H9 (cell line): ENCODE measurements at regions not wholly inside any gene's neighbourhood (a gene's known extent, or its start where the extent isn't known, plus 50 kb on each side); places are given as distances from the start of the nearest gene placed in this dataset.

Experiments
- DNase-seq: peaks from one replicate; pipeline ENCODE4 v3.0.0-alpha.2; 2017
- H2AFZ ChIP-seq: one replicate; pipeline ENCODE4 v1.6.1; 2013; ENCODE audit warnings: mild to moderate bottlenecking, low read length, control low read depth, moderate library complexity
- H2AK5ac ChIP-seq: 2 replicates; pipeline ENCODE4 v1.6.1; 2013; ENCODE audit warnings: low read length, control low read depth, mixed read lengths; ENCODE audit not compliant: insufficient read length
- H2BK120ac ChIP-seq: one replicate; pipeline ENCODE4 v1.6.1; 2013; ENCODE audit warnings: low read depth, mild to moderate bottlenecking, low read length, control low read depth, inconsistent platforms; ENCODE audit not compliant: poor library complexity, severe bottlenecking
- H2BK12ac ChIP-seq: 2 replicates; pipeline ENCODE4 v1.6.1; 2013; ENCODE audit warnings: low read length, control low read depth, mixed read lengths, low read depth; ENCODE audit not compliant: insufficient read length
- H2BK15ac ChIP-seq: 2 replicates; pipeline ENCODE4 v1.6.1; 2013; ENCODE audit warnings: low read depth, low read length, control low read depth
- H2BK20ac ChIP-seq: one replicate; pipeline ENCODE4 v1.6.1; 2013; ENCODE audit warnings: low read depth, mild to moderate bottlenecking, low read length, control low read depth, inconsistent platforms; ENCODE audit not compliant: poor library complexity, severe bottlenecking
- H2BK5ac ChIP-seq: 2 replicates; pipeline ENCODE4 v1.6.1; 2013; ENCODE audit warnings: low read length, control low read depth, mixed read lengths; ENCODE audit not compliant: insufficient read length
- H3K14ac ChIP-seq: 2 replicates; pipeline ENCODE4 v1.6.1; 2013; ENCODE audit warnings: low read length, control low read depth; ENCODE audit not compliant: insufficient read depth
- H3K18ac ChIP-seq: 2 replicates; pipeline ENCODE4 v1.6.1; 2013; ENCODE audit warnings: low read depth, mild to moderate bottlenecking, mixed read lengths, low read length, control low read depth; ENCODE audit not compliant: insufficient read length
- H3K23ac ChIP-seq: 2 replicates; pipeline ENCODE4 v1.6.1; 2013; ENCODE audit warnings: low read length, control low read depth, mixed read lengths, low read depth; ENCODE audit not compliant: insufficient read length
- H3K23me2 ChIP-seq: 2 replicates; pipeline ENCODE4 v1.6.1; 2013; ENCODE audit warnings: low read depth, mild to moderate bottlenecking, mixed read lengths, low read length, control low read depth; ENCODE audit not compliant: insufficient read length, poor library complexity, severe bottlenecking
- H3K27ac ChIP-seq: 2 replicates; pipeline ENCODE4 v1.5.1; 2013; ENCODE audit warnings: low read length, control low read depth, mixed read lengths, low read depth; ENCODE audit not compliant: insufficient read length
- H3K27me3 ChIP-seq: 2 replicates; pipeline ENCODE4 v1.6.1; 2013; ENCODE audit warnings: low read length, control low read depth, inconsistent platforms; ENCODE audit not compliant: insufficient read depth
- H3K4ac ChIP-seq: 2 replicates; pipeline ENCODE4 v1.6.1; 2013; ENCODE audit warnings: low read depth, mild to moderate bottlenecking, control low read depth, inconsistent platforms, low read length, moderate library complexity
- H3K4me1 ChIP-seq: 2 replicates; pipeline ENCODE4 v1.6.1; 2013; ENCODE audit warnings: low read length, control low read depth, inconsistent platforms; ENCODE audit not compliant: insufficient read depth
- H3K4me2 ChIP-seq: 2 replicates; pipeline ENCODE4 v1.6.1; 2013; ENCODE audit warnings: low read length, control low read depth, mixed read lengths; ENCODE audit not compliant: insufficient read length, insufficient read depth
- H3K56ac ChIP-seq: 2 replicates; pipeline ENCODE4 v1.6.1; 2013; ENCODE audit warnings: low read depth, mild to moderate bottlenecking, mixed read lengths, low read length, control low read depth; ENCODE audit not compliant: insufficient read length
- H3K79me1 ChIP-seq: 2 replicates; pipeline ENCODE4 v1.6.1; 2013; ENCODE audit warnings: low read depth, mild to moderate bottlenecking, moderate library complexity, low read length, control low read depth, inconsistent platforms; ENCODE audit not compliant: insufficient read depth, poor library complexity, severe bottlenecking
- H3K79me2 ChIP-seq: 2 replicates; pipeline ENCODE4 v1.6.1; 2013; ENCODE audit warnings: low read length, control low read depth, inconsistent platforms; ENCODE audit not compliant: insufficient read depth
- H3K9ac ChIP-seq: 2 replicates; pipeline ENCODE4 v1.6.1; 2013; ENCODE audit warnings: low read length, control low read depth, mixed read lengths; ENCODE audit not compliant: insufficient read length; ENCODE audit errors: extremely low read depth
- H3K9me3 ChIP-seq: one replicate; pipeline ENCODE4 v1.6.1; 2013; ENCODE audit warnings: low read depth, low read length, inconsistent platforms; ENCODE audit not compliant: control insufficient read depth
- H3T11ph ChIP-seq: one replicate; pipeline ENCODE4 v1.6.1; 2013; ENCODE audit warnings: mild to moderate bottlenecking, low read length, control low read depth, inconsistent platforms
- H4K20me1 ChIP-seq: one replicate; pipeline ENCODE4 v1.6.1; 2013; ENCODE audit not compliant: control insufficient read depth, insufficient read length, insufficient read depth
- H4K5ac ChIP-seq: 2 replicates; pipeline ENCODE4 v1.6.1; 2013; ENCODE audit warnings: low read depth, mild to moderate bottlenecking, mixed read lengths, low read length, control low read depth; ENCODE audit not compliant: insufficient read length
- H4K8ac ChIP-seq: replicated peaks from 2 replicates; pipeline ENCODE4 v1.6.1; 2013; ENCODE audit warnings: low read length, control low read depth, mixed read lengths, low read depth; ENCODE audit not compliant: insufficient read length
- H4K91ac ChIP-seq: 2 replicates; pipeline ENCODE4 v1.6.1; 2013; ENCODE audit warnings: low read depth, mild to moderate bottlenecking, moderate library complexity, mixed read lengths, low read length, control low read depth; ENCODE audit not compliant: insufficient read length
- H3K27ac Mint-ChIP-seq, 3 experiments: 2 replicates in 2 of 3; 3 replicates in 1 of 3; pipeline ENCODE4 v1.8.0; 2020 to 2021; ENCODE audit warnings: mixed read lengths in 3 of 3, mild to moderate bottlenecking in 1 of 3, moderate library complexity in 1 of 3
- H3K27me3 Mint-ChIP-seq: 2 replicates; pipeline ENCODE4 v1.8.0; 2021; ENCODE audit warnings: low read depth, mild to moderate bottlenecking, moderate library complexity, mixed read lengths
- H3K36me3 Mint-ChIP-seq, 3 experiments: 2 replicates in 2 of 3; 3 replicates in 1 of 3; pipeline ENCODE4 v1.8.0; 2020 to 2021; ENCODE audit warnings: low read depth in 3 of 3, mixed read lengths in 3 of 3; ENCODE audit not compliant: insufficient read depth in 1 of 3
- H3K4me1 Mint-ChIP-seq, 2 experiments: 2 replicates each; pipeline ENCODE4 v1.8.0; 2020; ENCODE audit warnings: mixed read lengths in 2 of 2
- H3K4me3 Mint-ChIP-seq, 2 experiments: 2 replicates in 1 of 2; 3 replicates in 1 of 2; pipeline ENCODE4 v1.8.0; 2020 to 2021; ENCODE audit warnings: mild to moderate bottlenecking in 2 of 2, mixed read lengths in 2 of 2, moderate library complexity in 1 of 2
- H3K9me3 Mint-ChIP-seq, 2 experiments: 2 replicates in 1 of 2; 3 replicates in 1 of 2; pipeline ENCODE4 v1.8.0; 2020; ENCODE audit warnings: mild to moderate bottlenecking in 2 of 2, mixed read lengths in 2 of 2, moderate library complexity in 1 of 2
- CTCF ChIP-seq: fragments of 200-600 bp; sonication (generic); conservative IDR thresholded peaks from 3 replicates; pipeline ENCODE4 v1.8.0; 2021; ENCODE audit warnings: antibody characterized with exemption, mild to moderate bottlenecking

GRCh38 chr3:168493412-168494205 lies 397.9 kb upstream of the GOLIM4 start:
- H3K14ac ChIP-seq: no peak overlapping the region
- no peaks in the 10 kb centered on the region for H3K9me3 Mint-ChIP-seq
- H3K27me3 ChIP-seq: no peaks in the 10 kb centered on the region
- H3K27ac ChIP-seq: no peak overlapping the region
- no peaks in the 10 kb centered on the region for H3K36me3 Mint-ChIP-seq
- peaks cover 11% of the 10 kb centered on the region in 2 experiments for H3K4me1 Mint-ChIP-seq
- H3K4ac ChIP-seq: no peak overlapping the region
- no peak overlapping the region for H2BK12ac ChIP-seq
- H3K56ac ChIP-seq: no peak overlapping the region
- no peaks in the 10 kb centered on the region for H4K20me1 ChIP-seq
- no peaks in the 10 kb centered on the region for H3K79me2 ChIP-seq
- no peak overlapping the region for H2AFZ ChIP-seq
- H4K5ac ChIP-seq: no peak overlapping the region
- TF ChIP-seq CTCF: no peak
- no peak for DNase-seq
- no peaks in the 10 kb centered on the region for H3K23me2 ChIP-seq
- H3K27ac Mint-ChIP-seq: 0 out of 7 replicates have a peak overlapping the region, but pooled peaks of 1 of the 3 experiments have one; percentile 6
- no peaks in the 10 kb centered on the region for H3K9me3 ChIP-seq
- H2BK20ac ChIP-seq: no peak overlapping the region
- no peak overlapping the region for H3K9ac ChIP-seq
- H2BK120ac ChIP-seq: no peak overlapping the region
- H2BK5ac ChIP-seq: no peak overlapping the region
- no peak overlapping the region for H4K8ac ChIP-seq
- H2AK5ac ChIP-seq: no peak overlapping the region
- H3K4me2 ChIP-seq: no peak overlapping the region
- H3K18ac ChIP-seq: no peak overlapping the region
- no peaks in the 10 kb centered on the region for H3K79me1 ChIP-seq
- no peak overlapping the region for H2BK15ac ChIP-seq
- H4K91ac ChIP-seq: no peak overlapping the region
- H3K27me3 Mint-ChIP-seq: no peaks in the 10 kb centered on the region
- H3K4me3 Mint-ChIP-seq: no peak overlapping the region
- H3K23ac ChIP-seq: no peak overlapping the region
- no peaks in the 10 kb centered on the region for H3K4me1 ChIP-seq
- H3T11ph ChIP-seq: no peak overlapping the region
